H9 (cell line): ENCODE measurements at regions not wholly inside any gene's neighbourhood (a gene's known extent, or its start where the extent isn't known, plus 50 kb on each side); places are given as distances from the start of the nearest gene placed in this dataset.

Experiments
- DNase-seq: peaks from one replicate; pipeline ENCODE4 v3.0.0-alpha.2; 2017
- H2AFZ ChIP-seq: one replicate; pipeline ENCODE4 v1.6.1; 2013; ENCODE audit warnings: mild to moderate bottlenecking, low read length, control low read depth, moderate library complexity
- H2AK5ac ChIP-seq: 2 replicates; pipeline ENCODE4 v1.6.1; 2013; ENCODE audit warnings: low read length, control low read depth, mixed read lengths; ENCODE audit not compliant: insufficient read length
- H2BK120ac ChIP-seq: one replicate; pipeline ENCODE4 v1.6.1; 2013; ENCODE audit warnings: low read depth, mild to moderate bottlenecking, low read length, control low read depth, inconsistent platforms; ENCODE audit not compliant: poor library complexity, severe bottlenecking
- H2BK12ac ChIP-seq: 2 replicates; pipeline ENCODE4 v1.6.1; 2013; ENCODE audit warnings: low read length, control low read depth, mixed read lengths, low read depth; ENCODE audit not compliant: insufficient read length
- H2BK15ac ChIP-seq: 2 replicates; pipeline ENCODE4 v1.6.1; 2013; ENCODE audit warnings: low read depth, low read length, control low read depth
- H2BK20ac ChIP-seq: one replicate; pipeline ENCODE4 v1.6.1; 2013; ENCODE audit warnings: low read depth, mild to moderate bottlenecking, low read length, control low read depth, inconsistent platforms; ENCODE audit not compliant: poor library complexity, severe bottlenecking
- H2BK5ac ChIP-seq: 2 replicates; pipeline ENCODE4 v1.6.1; 2013; ENCODE audit warnings: low read length, control low read depth, mixed read lengths; ENCODE audit not compliant: insufficient read length
- H3K14ac ChIP-seq: 2 replicates; pipeline ENCODE4 v1.6.1; 2013; ENCODE audit warnings: low read length, control low read depth; ENCODE audit not compliant: insufficient read depth
- H3K18ac ChIP-seq: 2 replicates; pipeline ENCODE4 v1.6.1; 2013; ENCODE audit warnings: low read depth, mild to moderate bottlenecking, mixed read lengths, low read length, control low read depth; ENCODE audit not compliant: insufficient read length
- H3K23ac ChIP-seq: 2 replicates; pipeline ENCODE4 v1.6.1; 2013; ENCODE audit warnings: low read length, control low read depth, mixed read lengths, low read depth; ENCODE audit not compliant: insufficient read length
- H3K23me2 ChIP-seq: 2 replicates; pipeline ENCODE4 v1.6.1; 2013; ENCODE audit warnings: low read depth, mild to moderate bottlenecking, mixed read lengths, low read length, control low read depth; ENCODE audit not compliant: insufficient read length, poor library complexity, severe bottlenecking
- H3K27ac ChIP-seq: 2 replicates; pipeline ENCODE4 v1.5.1; 2013; ENCODE audit warnings: low read length, control low read depth, mixed read lengths, low read depth; ENCODE audit not compliant: insufficient read length
- H3K27me3 ChIP-seq: 2 replicates; pipeline ENCODE4 v1.6.1; 2013; ENCODE audit warnings: low read length, control low read depth, inconsistent platforms; ENCODE audit not compliant: insufficient read depth
- H3K4ac ChIP-seq: 2 replicates; pipeline ENCODE4 v1.6.1; 2013; ENCODE audit warnings: low read depth, mild to moderate bottlenecking, control low read depth, inconsistent platforms, low read length, moderate library complexity
- H3K4me1 ChIP-seq: 2 replicates; pipeline ENCODE4 v1.6.1; 2013; ENCODE audit warnings: low read length, control low read depth, inconsistent platforms; ENCODE audit not compliant: insufficient read depth
- H3K4me2 ChIP-seq: 2 replicates; pipeline ENCODE4 v1.6.1; 2013; ENCODE audit warnings: low read length, control low read depth, mixed read lengths; ENCODE audit not compliant: insufficient read length, insufficient read depth
- H3K56ac ChIP-seq: 2 replicates; pipeline ENCODE4 v1.6.1; 2013; ENCODE audit warnings: low read depth, mild to moderate bottlenecking, mixed read lengths, low read length, control low read depth; ENCODE audit not compliant: insufficient read length
- H3K79me1 ChIP-seq: 2 replicates; pipeline ENCODE4 v1.6.1; 2013; ENCODE audit warnings: low read depth, mild to moderate bottlenecking, moderate library complexity, low read length, control low read depth, inconsistent platforms; ENCODE audit not compliant: insufficient read depth, poor library complexity, severe bottlenecking
- H3K79me2 ChIP-seq: 2 replicates; pipeline ENCODE4 v1.6.1; 2013; ENCODE audit warnings: low read length, control low read depth, inconsistent platforms; ENCODE audit not compliant: insufficient read depth
- H3K9ac ChIP-seq: 2 replicates; pipeline ENCODE4 v1.6.1; 2013; ENCODE audit warnings: low read length, control low read depth, mixed read lengths; ENCODE audit not compliant: insufficient read length; ENCODE audit errors: extremely low read depth
- H3K9me3 ChIP-seq: one replicate; pipeline ENCODE4 v1.6.1; 2013; ENCODE audit warnings: low read depth, low read length, inconsistent platforms; ENCODE audit not compliant: control insufficient read depth
- H3T11ph ChIP-seq: one replicate; pipeline ENCODE4 v1.6.1; 2013; ENCODE audit warnings: mild to moderate bottlenecking, low read length, control low read depth, inconsistent platforms
- H4K20me1 ChIP-seq: one replicate; pipeline ENCODE4 v1.6.1; 2013; ENCODE audit not compliant: control insufficient read depth, insufficient read length, insufficient read depth
- H4K5ac ChIP-seq: 2 replicates; pipeline ENCODE4 v1.6.1; 2013; ENCODE audit warnings: low read depth, mild to moderate bottlenecking, mixed read lengths, low read length, control low read depth; ENCODE audit not compliant: insufficient read length
- H4K8ac ChIP-seq: replicated peaks from 2 replicates; pipeline ENCODE4 v1.6.1; 2013; ENCODE audit warnings: low read length, control low read depth, mixed read lengths, low read depth; ENCODE audit not compliant: insufficient read length
- H4K91ac ChIP-seq: 2 replicates; pipeline ENCODE4 v1.6.1; 2013; ENCODE audit warnings: low read depth, mild to moderate bottlenecking, moderate library complexity, mixed read lengths, low read length, control low read depth; ENCODE audit not compliant: insufficient read length
- H3K27ac Mint-ChIP-seq, 3 experiments: 2 replicates in 2 of 3; 3 replicates in 1 of 3; pipeline ENCODE4 v1.8.0; 2020 to 2021; ENCODE audit warnings: mixed read lengths in 3 of 3, mild to moderate bottlenecking in 1 of 3, moderate library complexity in 1 of 3
- H3K27me3 Mint-ChIP-seq: 2 replicates; pipeline ENCODE4 v1.8.0; 2021; ENCODE audit warnings: low read depth, mild to moderate bottlenecking, moderate library complexity, mixed read lengths
- H3K36me3 Mint-ChIP-seq, 3 experiments: 2 replicates in 2 of 3; 3 replicates in 1 of 3; pipeline ENCODE4 v1.8.0; 2020 to 2021; ENCODE audit warnings: low read depth in 3 of 3, mixed read lengths in 3 of 3; ENCODE audit not compliant: insufficient read depth in 1 of 3
- H3K4me1 Mint-ChIP-seq, 2 experiments: 2 replicates each; pipeline ENCODE4 v1.8.0; 2020; ENCODE audit warnings: mixed read lengths in 2 of 2
- H3K4me3 Mint-ChIP-seq, 2 experiments: 2 replicates in 1 of 2; 3 replicates in 1 of 2; pipeline ENCODE4 v1.8.0; 2020 to 2021; ENCODE audit warnings: mild to moderate bottlenecking in 2 of 2, mixed read lengths in 2 of 2, moderate library complexity in 1 of 2
- H3K9me3 Mint-ChIP-seq, 2 experiments: 2 replicates in 1 of 2; 3 replicates in 1 of 2; pipeline ENCODE4 v1.8.0; 2020; ENCODE audit warnings: mild to moderate bottlenecking in 2 of 2, mixed read lengths in 2 of 2, moderate library complexity in 1 of 2
- TF ChIP-seq, protein P1 (sequence below): fragments of 200-600 bp; sonication (generic); conservative IDR thresholded peaks from 3 replicates; pipeline ENCODE4 v1.8.0; 2021; ENCODE audit warnings: antibody characterized with exemption, mild to moderate bottlenecking

GRCh38 chr7:85343484-85343883 is 156.6 kb upstream of the SEMA3D start:
- no peak overlapping the region for H2BK5ac ChIP-seq
- no peak for DNase-seq
- no peak overlapping the region for H4K5ac ChIP-seq
- H3K23me2 ChIP-seq: no peaks in the 10 kb centered on the region
- no peak overlapping the region for H3K4ac ChIP-seq
- H3K79me1 ChIP-seq: no peaks in the 10 kb centered on the region
- Mint-ChIP-seq H3K27me3 (no peaks in the 10 kb centered on the region), H3K36me3 (no peaks in the 10 kb centered on the region), H3K4me1 (peaks cover 2 to 5% of the 10 kb centered on the region in 2 experiments; a peak in 2 of 4 replicates), H3K4me3 (no peak overlapping the region), H3K27ac (no peak overlapping the region; a peak in 1 of 7 replicates), H3K9me3 (no peaks in the 10 kb centered on the region)
- H2AK5ac ChIP-seq: no peak overlapping the region
- H3K18ac ChIP-seq: no peak overlapping the region
- no peak overlapping the region for H2BK20ac ChIP-seq
- H2BK120ac ChIP-seq: no peak overlapping the region
- H3K23ac ChIP-seq: no peak overlapping the region
- no peaks in the 10 kb centered on the region for H3K79me2 ChIP-seq
- no peaks in the 10 kb centered on the region for H3K27me3 ChIP-seq
- H3K4me1 ChIP-seq: no peaks in the 10 kb centered on the region
- no peak overlapping the region for H3K14ac ChIP-seq
- no peak overlapping the region for H3K56ac ChIP-seq
- no peak overlapping the region for H3K9ac ChIP-seq
- no peak overlapping the region for H2BK15ac ChIP-seq
- H3K27ac ChIP-seq: no peak overlapping the region
- TF ChIP-seq, protein P1, sequence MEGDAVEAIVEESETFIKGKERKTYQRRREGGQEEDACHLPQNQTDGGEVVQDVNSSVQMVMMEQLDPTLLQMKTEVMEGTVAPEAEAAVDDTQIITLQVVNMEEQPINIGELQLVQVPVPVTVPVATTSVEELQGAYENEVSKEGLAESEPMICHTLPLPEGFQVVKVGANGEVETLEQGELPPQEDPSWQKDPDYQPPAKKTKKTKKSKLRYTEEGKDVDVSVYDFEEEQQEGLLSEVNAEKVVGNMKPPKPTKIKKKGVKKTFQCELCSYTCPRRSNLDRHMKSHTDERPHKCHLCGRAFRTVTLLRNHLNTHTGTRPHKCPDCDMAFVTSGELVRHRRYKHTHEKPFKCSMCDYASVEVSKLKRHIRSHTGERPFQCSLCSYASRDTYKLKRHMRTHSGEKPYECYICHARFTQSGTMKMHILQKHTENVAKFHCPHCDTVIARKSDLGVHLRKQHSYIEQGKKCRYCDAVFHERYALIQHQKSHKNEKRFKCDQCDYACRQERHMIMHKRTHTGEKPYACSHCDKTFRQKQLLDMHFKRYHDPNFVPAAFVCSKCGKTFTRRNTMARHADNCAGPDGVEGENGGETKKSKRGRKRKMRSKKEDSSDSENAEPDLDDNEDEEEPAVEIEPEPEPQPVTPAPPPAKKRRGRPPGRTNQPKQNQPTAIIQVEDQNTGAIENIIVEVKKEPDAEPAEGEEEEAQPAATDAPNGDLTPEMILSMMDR: no peak
- no peaks in the 10 kb centered on the region for H4K20me1 ChIP-seq
- H3K4me2 ChIP-seq: no peak overlapping the region
- no peak overlapping the region for H2AFZ ChIP-seq
- no peak overlapping the region for H4K8ac ChIP-seq
- no peaks in the 10 kb centered on the region for H3K9me3 ChIP-seq
- no peak overlapping the region for H4K91ac ChIP-seq
- no peak overlapping the region for H2BK12ac ChIP-seq
- no peak overlapping the region for H3T11ph ChIP-seq
